SK-N-SH (cell line): ENCODE measurements at regions not wholly inside any gene's neighbourhood (a gene's known extent, or its start where the extent isn't known, plus 50 kb on each side); places are given as distances from the start of the nearest gene placed in this dataset.

Experiments used
- CTCF ChIA-PET: fragments of 300-600, 350-600 bp; formaldehyde crosslinking; extraction: SDS; loops from one replicate; lab custom pipeline; 2021; lab: Yijun Ruan, JAX
- POLR2A ChIA-PET: fragments of 350-600 bp; sonication (Branson Sonifier 250); formaldehyde crosslinking; extraction: SDS; loops from one replicate; lab custom pipeline; 2020; ENCODE audit warnings: antibody characterized with exemption, inconsistent platforms; lab: Yijun Ruan, JAX
- DNase-seq: peaks from one replicate; pipeline ENCODE4 v3.0.0; 2012
- H2AFZ ChIP-seq: fragments of 200-600 bp; sonication (generic); 2 replicates; pipeline ENCODE4 v1.8.1; 2016; ENCODE audit warnings: antibody characterized with exemption, mild to moderate bottlenecking, low read depth
- H3F3A ChIP-seq: fragments of 200-600 bp; sonication (generic); replicated peaks from 2 replicates; pipeline ENCODE3; 2016; ENCODE audit warnings: antibody characterized with exemption, mild to moderate bottlenecking; ENCODE audit not compliant: insufficient read depth
- H3K27ac ChIP-seq, 2 experiments: fragments of 200-500 bp in 1 of 2; fragments of 200-600 bp in 1 of 2; sonication (Bioruptor generic) in 1 of 2; sonication (generic), shearing (Covaris generic) in 1 of 2; 2 replicates each; pipeline versions ENCODE4 v1.5.1 to v1.6.1; 2014 to 2016; ENCODE audit warnings: low read depth in 2 of 2, inconsistent platforms in 1 of 2, low read length in 1 of 2, mild to moderate bottlenecking in 1 of 2, mixed read lengths in 1 of 2
- H3K27me3 ChIP-seq: fragments of 200-600 bp; sonication (generic), shearing (Covaris generic); 2 replicates; pipeline ENCODE4 v1.6.1; 2016; ENCODE audit warnings: mixed run types; ENCODE audit not compliant: insufficient read depth
- H3K36me3 ChIP-seq, 2 experiments: fragments of 200-500 bp in 1 of 2; fragments of 200-600 bp in 1 of 2; sonication (Bioruptor generic) in 1 of 2; sonication (generic) in 1 of 2; replicated peaks in 1 of 2; 2 replicates each; pipeline versions ENCODE3 to v1.5.1; 2014 to 2016; ENCODE audit warnings: low read length in 1 of 2, mild to moderate bottlenecking in 1 of 2; ENCODE audit not compliant: insufficient read depth in 2 of 2, control insufficient read depth in 1 of 2
- H3K4me1 ChIP-seq, 2 experiments: fragments of 200-500 bp in 1 of 2; fragments of 200-600 bp in 1 of 2; sonication (Bioruptor generic) in 1 of 2; sonication (generic), shearing (Covaris generic) in 1 of 2; 2 replicates each; pipeline versions ENCODE4 v1.5.1 to v1.6.1; 2014 to 2016; ENCODE audit warnings: low read depth in 1 of 2, low read length in 1 of 2, mixed run types in 1 of 2; ENCODE audit not compliant: insufficient read depth in 2 of 2, control insufficient read depth in 1 of 2
- H3K4me2 ChIP-seq: fragments of 200-600 bp; sonication (generic), shearing (Covaris generic); 2 replicates; pipeline ENCODE4 v1.6.1; 2017; ENCODE audit warnings: mixed run types
- H3K4me3 ChIP-seq, 2 experiments: fragments of 200-500 bp in 1 of 2; fragments of 200-600 bp in 1 of 2; sonication (Bioruptor generic) in 1 of 2; sonication (generic), shearing (Covaris generic) in 1 of 2; 2 replicates each; pipeline versions ENCODE4 v1.5.1 to v1.8.1; 2014 to 2016; ENCODE audit warnings: low read depth in 2 of 2, inconsistent platforms in 1 of 2, low read length in 1 of 2, mild to moderate bottlenecking in 1 of 2, mixed read lengths in 1 of 2, moderate library complexity in 1 of 2
- H3K79me2 ChIP-seq: fragments of 200-600 bp; sonication (generic); 2 replicates; pipeline ENCODE4 v1.8.1; 2017; ENCODE audit warnings: mild to moderate bottlenecking; ENCODE audit not compliant: insufficient read depth
- H3K9ac ChIP-seq: fragments of 200-600 bp; sonication (generic); 2 replicates; pipeline ENCODE4 v1.6.1; 2017; ENCODE audit warnings: mixed run types
- H3K9me2 ChIP-seq: fragments of 200-600 bp; sonication (generic); 2 replicates; pipeline ENCODE4 v1.6.1; 2017; ENCODE audit warnings: mixed run types
- H3K9me3 ChIP-seq: fragments of 200-600 bp; sonication (generic); 2 replicates; pipeline ENCODE4 v1.6.1; 2017; ENCODE audit warnings: mixed run types, mild to moderate bottlenecking, moderate library complexity
- H4K20me1 ChIP-seq: fragments of 200-600 bp; sonication (generic); 2 replicates; pipeline ENCODE4 v1.6.1; 2017; ENCODE audit warnings: mild to moderate bottlenecking, mixed run types; ENCODE audit not compliant: insufficient read depth
- CHD2 ChIP-seq: fragments of 150-350 bp; IDR thresholded peaks from 2 replicates; pipeline ENCODE4 v1.6.1; 2018; ENCODE audit warnings: low read length; ENCODE audit not compliant: partially characterized antibody
- CTCF ChIP-seq: fragments of 200-600 bp; sonication (generic); IDR thresholded peaks from 2 replicates; pipeline ENCODE4 v1.6.1; 2017; ENCODE audit warnings: antibody characterized with exemption, mild to moderate bottlenecking, moderate library complexity
- ELF1 ChIP-seq: IDR thresholded peaks from 2 replicates; pipeline ENCODE4 v1.4.0; 2012
- FOSL2 ChIP-seq: IDR thresholded peaks from 2 replicates; pipeline ENCODE4 v1.4.0; 2012; ENCODE audit warnings: low read depth, mild to moderate bottlenecking, moderate library complexity, borderline replicate concordance
- FOXM1 ChIP-seq: IDR thresholded peaks from 2 replicates; pipeline ENCODE4 v1.4.0; 2012; ENCODE audit warnings: low read depth, mild to moderate bottlenecking
- GABPA ChIP-seq: IDR thresholded peaks from 2 replicates; pipeline ENCODE4 v1.4.0; 2012; ENCODE audit warnings: low read depth, mild to moderate bottlenecking
- GATA2 ChIP-seq: sonication (generic); formaldehyde crosslinking; IDR thresholded peaks from 2 replicates; pipeline ENCODE4 v1.5.0; 2020; ENCODE audit warnings: mild to moderate bottlenecking, missing genetic modification reagents
- JUND ChIP-seq: IDR thresholded peaks from 2 replicates; pipeline ENCODE4 v1.4.0; 2012
- MXI1 ChIP-seq: IDR thresholded peaks from 2 replicates; pipeline ENCODE4 v1.6.1; 2012; ENCODE audit warnings: mild to moderate bottlenecking, low read depth, low read length, improper control_type of control experiment
- NFIC ChIP-seq: IDR thresholded peaks from 2 replicates; pipeline ENCODE4 v1.4.0; 2012; ENCODE audit warnings: borderline replicate concordance
- NRF1 ChIP-seq: IDR thresholded peaks from 2 replicates; pipeline ENCODE4 v1.6.1; 2012; ENCODE audit warnings: low read depth, mild to moderate bottlenecking, low read length
- POLR2AphosphoS5 ChIP-seq: IDR thresholded peaks from 2 replicates; pipeline ENCODE4 v1.6.1; 2012; ENCODE audit warnings: low read depth, low read length
- RAD21 ChIP-seq: IDR thresholded peaks from 2 replicates; pipeline ENCODE4 v1.6.1; 2012; ENCODE audit warnings: mild to moderate bottlenecking, low read length
- RFX5 ChIP-seq: IDR thresholded peaks from 2 replicates; pipeline ENCODE4 v1.6.1; 2012; ENCODE audit warnings: mild to moderate bottlenecking, improper control_type of control experiment, low read length
- RXRA ChIP-seq: IDR thresholded peaks from 2 replicates; pipeline ENCODE4 v1.4.0; 2012; ENCODE audit warnings: low read depth, mild to moderate bottlenecking, borderline replicate concordance
- SMC3 ChIP-seq: IDR thresholded peaks from 2 replicates; pipeline ENCODE4 v1.6.1; 2012; ENCODE audit warnings: low read depth, low read length, improper control_type of control experiment
- TCF12 ChIP-seq: IDR thresholded peaks from 2 replicates; pipeline ENCODE4 v1.4.0; 2012
- TEAD4 ChIP-seq: IDR thresholded peaks from 2 replicates; pipeline ENCODE4 v1.4.0; 2012; ENCODE audit warnings: mild to moderate bottlenecking, borderline replicate concordance; ENCODE audit not compliant: insufficient read depth
- ZBTB33 ChIP-seq: IDR thresholded peaks from 2 replicates; pipeline ENCODE4 v1.4.0; 2012; ENCODE audit warnings: low read depth, borderline replicate concordance
- WGBS: methylation state at CpG from one replicate; pipeline ENCODE4 v1.1.6; 2017; ENCODE audit warnings: low lambda C conversion rate; 5-methylcytosine and 5-hydroxymethylcytosine counted together

GRCh38 chr2:8457699-8458502 is 224.0 kb upstream of the ID2 start:
- Histone ChIP-seq H4K20me1 (no peaks in the 10 kb centered on the region), H2AFZ (no peak overlapping the region), H3K4me2 (no peak overlapping the region), H3K36me3 (no peaks in the 10 kb centered on the region), H3K9me2 (no peaks in the 10 kb centered on the region), H3F3A (no peaks in the 10 kb centered on the region), H3K79me2 (no peaks in the 10 kb centered on the region), H3K4me1 (no peaks in the 10 kb centered on the region), H3K27me3 (no peaks in the 10 kb centered on the region), H3K4me3 (no peak overlapping the region), H3K27ac (no peak overlapping the region), H3K9ac (no peak overlapping the region), H3K9me3 (no peaks in the 10 kb centered on the region)
- no peak for DNase-seq
- ChIA-PET POLR2A (no interaction called here), CTCF (no interaction called here)
- WGBS = 83% methylated on average over 19 of the region's 19 CpGs
- TF ChIP-seq FOXM1 (no peak), NFIC (no peak), RXRA (no peak), ZBTB33 (no peak), RAD21 (no peak), JUND (no peak), FOSL2 (no peak), GABPA (no peak), TEAD4 (no peak)

GRCh38 chr2:8458503-8459459 is 223.1 kb upstream of the ID2 start:
- H3K9me2 ChIP-seq = no peaks in the 10 kb centered on the region
- H3K9ac ChIP-seq = no peak overlapping the region
- no peaks in the 10 kb centered on the region for H3F3A ChIP-seq
- H4K20me1 ChIP-seq = no peaks in the 10 kb centered on the region
- CTCF ChIA-PET = no interaction called here
- no peak for DNase-seq
- no peak overlapping the region for H2AFZ ChIP-seq
- POLR2A ChIA-PET = no interaction called here
- no peaks in the 10 kb centered on the region for H3K27me3 ChIP-seq
- H3K36me3 ChIP-seq = no peaks in the 10 kb centered on the region
- H3K27ac ChIP-seq = no peak overlapping the region
- 61% methylated on average over 10 of the region's 10 CpGs for WGBS
- no peaks in the 10 kb centered on the region for H3K9me3 ChIP-seq
- no peaks in the 10 kb centered on the region for H3K79me2 ChIP-seq
- no peaks in the 10 kb centered on the region for H3K4me1 ChIP-seq
- no peak overlapping the region for H3K4me3 ChIP-seq
- H3K4me2 ChIP-seq = no peak overlapping the region
- TF ChIP-seq CHD2 (no peak), ELF1 (no peak), FOSL2 (no peak), RFX5 (no peak), CTCF (no peak), ZBTB33 (no peak), NRF1 (no peak), RAD21 (no peak), GABPA (no peak), SMC3 (no peak), GATA2 (CRISPR knock-in tag) (no peak), JUND (no peak), MXI1 (no peak), TCF12 (no peak), NFIC (no peak), POLR2AphosphoS5 (no peak)
